ENCODE measurements at regions not wholly inside any gene's neighbourhood (a gene's known extent, or its start where the extent isn't known, plus 50 kb on each side); places are given as distances from the start of the nearest gene placed in this dataset.

- no peaks in the 10 kb centered on the region for H3K36me3 Mint-ChIP-seq
- no peak overlapping the region for H3K27ac Mint-ChIP-seq
- H3K27me3 Mint-ChIP-seq, result peaks cover 2% of the 10 kb centered on the region
- H3K9me3 Mint-ChIP-seq, result peaks cover 13% of the 10 kb centered on the region
- no peaks in the 10 kb centered on the region for H3K4me1 Mint-ChIP-seq
- no peak overlapping the region for H3K4me3 Mint-ChIP-seq
Observed at GRCh38 chr5:18990852-18991251, 997.1 kb downstream of the CDH18 start.

GRCh38 chr5:18992264-18992663, 995.7 kb downstream of the CDH18 start:
- H3K36me3 Mint-ChIP-seq, result no peaks in the 10 kb centered on the region
- H3K4me1 Mint-ChIP-seq, result no peaks in the 10 kb centered on the region
- H3K27me3 Mint-ChIP-seq, result peaks cover 2% of the 10 kb centered on the region
- H3K4me3 Mint-ChIP-seq, result no peak overlapping the region
- H3K27ac Mint-ChIP-seq, result no peak overlapping the region
- peaks cover 9% of the 10 kb centered on the region for H3K9me3 Mint-ChIP-seq

GRCh38 chr5:18999478-18999877, 988.5 kb downstream of the CDH18 start:
- no peaks in the 10 kb centered on the region for H3K27me3 Mint-ChIP-seq
- no peaks in the 10 kb centered on the region for H3K4me1 Mint-ChIP-seq
- H3K36me3 Mint-ChIP-seq, result no peaks in the 10 kb centered on the region
- H3K9me3 Mint-ChIP-seq, result no peaks in the 10 kb centered on the region
- H3K4me3 Mint-ChIP-seq, result no peak overlapping the region
- H3K27ac Mint-ChIP-seq, result no peak overlapping the region

DNA sequence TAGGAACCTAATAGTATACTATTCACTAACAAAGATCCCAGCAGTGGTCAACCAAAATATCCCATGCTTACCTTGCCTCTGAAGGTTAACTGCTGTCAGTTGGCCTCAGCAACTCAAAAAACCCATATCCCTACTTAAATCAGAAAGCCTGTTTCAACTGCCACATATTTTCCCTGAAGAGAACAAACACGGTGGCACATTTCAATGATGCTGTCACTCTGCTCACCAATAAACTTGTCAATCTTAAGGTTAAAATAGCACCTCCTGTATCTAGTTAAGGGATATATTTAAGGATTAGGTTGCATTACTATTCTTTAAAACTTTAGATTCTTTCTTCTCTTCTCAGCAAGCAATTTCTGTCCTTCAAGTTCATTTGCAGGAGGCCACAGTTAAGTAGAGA, 986.9 kb downstream of the CDH18 start:
- Mint-ChIP-seq H3K4me1 (no peaks in the 10 kb centered on the region), H3K27me3 (no peaks in the 10 kb centered on the region), H3K4me3 (no peak overlapping the region), H3K9me3 (peaks cover 6% of the 10 kb centered on the region), H3K27ac (no peak overlapping the region), H3K36me3 (no peaks in the 10 kb centered on the region)

- no peak overlapping the region for H3K27ac Mint-ChIP-seq
- H3K4me1 Mint-ChIP-seq, result no peaks in the 10 kb centered on the region
- peaks cover 6% of the 10 kb centered on the region for H3K9me3 Mint-ChIP-seq
- no peaks in the 10 kb centered on the region for H3K36me3 Mint-ChIP-seq
- no peak overlapping the region for H3K4me3 Mint-ChIP-seq
- H3K27me3 Mint-ChIP-seq, result no peaks in the 10 kb centered on the region
Observed at GRCh38 chr5:19001539-19001938, 986.5 kb downstream of the CDH18 start.

- no peaks in the 10 kb centered on the region for H3K36me3 Mint-ChIP-seq
- H3K4me3 Mint-ChIP-seq, result no peak overlapping the region
- peaks cover 6% of the 10 kb centered on the region for H3K9me3 Mint-ChIP-seq
- no peak overlapping the region for H3K27ac Mint-ChIP-seq
- H3K27me3 Mint-ChIP-seq, result no peaks in the 10 kb centered on the region
- H3K4me1 Mint-ChIP-seq, result no peaks in the 10 kb centered on the region
Observed at GRCh38 chr5:19002111-19002510, 985.9 kb downstream of the CDH18 start.

DNA sequence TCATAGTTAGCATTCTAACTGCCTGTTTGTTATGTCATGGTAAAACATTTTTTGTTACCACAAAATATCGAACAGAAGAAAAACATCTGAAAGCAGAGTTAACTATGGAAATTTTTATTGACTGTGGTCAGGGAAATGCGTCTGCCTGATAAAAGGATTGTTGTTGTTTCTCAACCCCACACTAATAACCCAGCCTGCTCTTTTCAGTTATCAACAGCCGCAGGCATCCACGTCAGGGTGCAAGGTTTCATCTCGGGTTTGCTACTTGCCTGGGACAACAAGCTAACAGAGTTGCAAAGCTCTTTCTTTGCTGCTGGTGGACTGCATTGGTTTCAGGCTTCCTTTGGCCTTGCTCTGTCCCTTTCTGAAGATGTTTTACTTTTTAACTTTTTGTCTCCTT, 969.2 kb downstream of the CDH18 start:
- Mint-ChIP-seq H3K9me3 (no peaks in the 10 kb centered on the region), H3K36me3 (no peaks in the 10 kb centered on the region), H3K27ac (no peak overlapping the region), H3K4me1 (no peaks in the 10 kb centered on the region), H3K27me3 (no peaks in the 10 kb centered on the region), H3K4me3 (no peak overlapping the region)

DNA sequence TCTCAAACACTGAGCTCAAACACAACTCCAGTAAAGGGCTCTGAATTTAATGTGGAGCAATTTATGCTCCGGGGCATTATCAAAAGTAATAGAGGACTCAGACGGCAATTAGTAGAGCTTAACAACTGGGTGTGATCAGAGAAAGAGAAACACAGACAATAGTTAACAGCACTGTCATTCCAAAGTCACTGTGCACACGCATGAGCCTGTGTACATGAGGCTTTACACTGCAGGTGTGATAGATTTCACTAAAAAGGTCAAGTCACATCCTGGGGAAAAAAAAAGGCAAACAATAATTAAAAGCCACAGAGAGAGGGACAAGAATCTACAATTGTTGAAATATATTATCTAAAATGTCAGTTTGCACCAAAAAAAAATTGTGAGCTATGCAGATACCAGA, 956.5 kb downstream of the CDH18 start:
- H3K4me1 Mint-ChIP-seq, result no peaks in the 10 kb centered on the region
- no peaks in the 10 kb centered on the region for H3K9me3 Mint-ChIP-seq
- H3K4me3 Mint-ChIP-seq, result no peak overlapping the region
- no peak overlapping the region for H3K27ac Mint-ChIP-seq
- no peaks in the 10 kb centered on the region for H3K36me3 Mint-ChIP-seq
- H3K27me3 Mint-ChIP-seq, result no peaks in the 10 kb centered on the region

- Mint-ChIP-seq H3K4me1 (no peaks in the 10 kb centered on the region), H3K9me3 (peaks cover 8% of the 10 kb centered on the region), H3K36me3 (no peaks in the 10 kb centered on the region), H3K27me3 (no peaks in the 10 kb centered on the region), H3K27ac (no peak overlapping the region), H3K4me3 (no peak overlapping the region)
Observed at GRCh38 chr5:19035816-19036215, 952.2 kb downstream of the CDH18 start.

DNA sequence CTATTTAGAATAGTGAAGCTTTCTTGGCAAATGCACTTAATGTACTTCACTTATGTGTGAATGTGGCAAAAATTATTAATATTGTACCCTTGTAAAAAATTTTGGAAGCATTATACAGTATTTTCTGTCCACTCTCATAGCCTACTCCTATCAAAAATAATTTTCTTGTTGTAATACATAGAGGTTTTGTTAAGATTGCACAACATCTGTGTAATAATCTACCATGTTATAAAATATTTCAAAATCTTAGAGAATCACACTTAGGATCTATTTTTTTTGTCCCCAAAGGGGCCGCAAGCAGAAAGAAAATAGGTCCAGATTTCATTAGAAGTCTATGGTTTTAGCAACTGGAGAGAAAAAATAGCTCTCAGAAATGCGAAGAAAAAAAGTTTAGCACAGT, 945.9 kb downstream of the CDH18 start:
- no peaks in the 10 kb centered on the region for H3K36me3 Mint-ChIP-seq
- H3K4me1 Mint-ChIP-seq, result no peaks in the 10 kb centered on the region
- no peaks in the 10 kb centered on the region for H3K27me3 Mint-ChIP-seq
- no peak overlapping the region for H3K27ac Mint-ChIP-seq
- no peak overlapping the region for H3K4me3 Mint-ChIP-seq
- peaks cover 4% of the 10 kb centered on the region for H3K9me3 Mint-ChIP-seq

GRCh38 chr5:19044311-19044710, 943.7 kb downstream of the CDH18 start:
- Mint-ChIP-seq H3K9me3 (no peaks in the 10 kb centered on the region), H3K27me3 (no peaks in the 10 kb centered on the region), H3K36me3 (no peaks in the 10 kb centered on the region), H3K4me1 (no peaks in the 10 kb centered on the region), H3K4me3 (no peak overlapping the region), H3K27ac (no peak overlapping the region)

DNA sequence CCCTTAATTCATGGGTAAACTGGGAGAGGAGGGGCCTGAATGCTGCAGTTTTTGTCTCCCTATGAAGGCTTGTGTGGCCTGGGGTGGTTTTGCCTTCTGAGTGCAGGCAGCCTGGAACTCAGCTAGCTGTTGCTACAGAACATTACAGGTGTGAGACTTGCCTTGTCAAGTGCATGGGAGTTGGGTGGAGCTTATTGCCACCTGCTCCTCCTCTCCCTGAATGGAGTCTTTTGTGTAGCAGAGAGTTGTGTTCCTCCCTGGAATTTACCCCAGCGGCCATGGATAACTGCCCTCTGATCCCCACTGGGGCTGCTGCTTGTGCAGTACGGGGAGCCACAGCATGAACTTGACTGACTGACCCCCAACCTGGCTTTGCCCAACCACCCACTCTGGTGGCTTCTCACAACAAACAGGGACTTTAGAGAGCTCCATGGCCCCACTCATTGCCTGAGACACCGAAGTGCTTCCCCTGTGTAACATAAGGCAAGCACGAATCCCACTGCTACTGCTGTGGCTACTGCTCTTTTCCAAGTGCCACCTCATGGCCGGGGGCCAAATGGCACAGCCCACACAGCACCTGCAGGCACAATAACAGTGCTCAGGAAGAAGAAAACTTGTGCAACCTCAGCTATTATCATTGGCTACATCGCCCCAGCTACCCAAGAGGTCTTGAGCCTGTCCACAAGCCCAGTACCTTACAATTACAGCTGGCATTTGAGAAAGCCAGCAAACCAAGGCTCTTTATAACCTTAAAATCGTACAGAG, 942.9 kb downstream of the CDH18 start:
- no peak overlapping the region for H3K27ac Mint-ChIP-seq
- no peaks in the 10 kb centered on the region for H3K36me3 Mint-ChIP-seq
- no peak overlapping the region for H3K4me3 Mint-ChIP-seq
- no peaks in the 10 kb centered on the region for H3K27me3 Mint-ChIP-seq
- H3K9me3 Mint-ChIP-seq, result no peaks in the 10 kb centered on the region
- no peaks in the 10 kb centered on the region for H3K4me1 Mint-ChIP-seq

GRCh38 chr5:19047277-19047676, 940.7 kb downstream of the CDH18 start:
- Mint-ChIP-seq H3K4me3 (no peak overlapping the region), H3K27ac (no peak overlapping the region)

DNA sequence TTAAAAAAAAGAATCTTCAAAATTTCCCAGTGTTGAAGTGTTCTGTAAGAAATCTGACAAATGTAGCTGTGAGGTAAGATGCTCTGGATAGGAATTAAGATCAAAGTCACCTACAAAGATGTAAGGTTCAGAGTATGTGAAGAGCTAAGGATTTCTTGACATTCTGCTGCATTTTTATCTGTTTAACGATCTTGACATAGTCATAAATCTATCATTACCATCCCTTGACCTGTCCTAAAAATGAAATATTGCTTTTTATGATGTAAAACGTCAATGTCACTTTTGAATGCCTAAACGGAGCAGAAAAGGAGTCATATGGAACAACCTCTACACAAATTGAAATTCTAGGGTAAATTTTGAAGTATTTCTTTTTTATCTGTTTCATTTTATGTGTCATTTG, 939.3 kb downstream of the CDH18 start:
- Mint-ChIP-seq H3K4me1 (no peaks in the 10 kb centered on the region), H3K9me3 (no peaks in the 10 kb centered on the region), H3K27me3 (no peaks in the 10 kb centered on the region), H3K4me3 (no peak overlapping the region), H3K36me3 (no peaks in the 10 kb centered on the region), H3K27ac (no peak overlapping the region)

More at GRCh38 chr5:19047277-19047676, 940.7 kb downstream of the CDH18 start:
- Mint-ChIP-seq H3K4me1 (no peaks in the 10 kb centered on the region), H3K36me3 (no peaks in the 10 kb centered on the region), H3K9me3 (no peaks in the 10 kb centered on the region), H3K27me3 (no peaks in the 10 kb centered on the region)

GRCh38 chr5:19058216-19058615, 929.8 kb downstream of the CDH18 start:
- H3K27me3 Mint-ChIP-seq, result no peaks in the 10 kb centered on the region
- no peaks in the 10 kb centered on the region for H3K36me3 Mint-ChIP-seq
- no peak overlapping the region for H3K27ac Mint-ChIP-seq
- no peaks in the 10 kb centered on the region for H3K4me1 Mint-ChIP-seq
- H3K9me3 Mint-ChIP-seq, result no peaks in the 10 kb centered on the region
- no peak overlapping the region for H3K4me3 Mint-ChIP-seq

DNA sequence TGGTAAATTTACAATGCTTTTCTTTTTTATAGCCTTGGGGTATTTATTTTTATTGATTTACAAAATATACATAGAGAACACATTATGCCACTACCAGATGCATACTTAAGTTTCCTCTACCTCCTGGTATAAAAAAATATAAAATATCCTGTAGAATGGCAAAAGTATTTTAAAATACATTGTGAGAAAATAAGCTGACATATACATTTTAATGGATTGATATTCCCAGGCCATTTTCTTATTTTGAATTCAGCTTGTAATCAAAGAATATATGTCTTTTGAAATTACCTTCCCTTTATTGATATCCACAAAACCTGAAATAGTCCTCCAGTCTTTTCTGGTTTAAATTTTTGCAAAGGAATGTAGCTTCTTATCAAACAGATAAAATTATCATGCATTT, 923.9 kb downstream of the CDH18 start:
- Mint-ChIP-seq H3K4me3 (no peak overlapping the region), H3K36me3 (no peaks in the 10 kb centered on the region), H3K4me1 (no peaks in the 10 kb centered on the region), H3K27me3 (no peaks in the 10 kb centered on the region), H3K27ac (no peak overlapping the region), H3K9me3 (no peaks in the 10 kb centered on the region)

- Mint-ChIP-seq H3K36me3 (no peaks in the 10 kb centered on the region), H3K4me3 (no peak overlapping the region), H3K9me3 (no peaks in the 10 kb centered on the region)
Observed at GRCh38 chr5:19067741-19068140, 920.3 kb downstream of the CDH18 start.

More at GRCh38 chr5:19067741-19068140, 920.3 kb downstream of the CDH18 start:
- H3K4me1 Mint-ChIP-seq, result no peaks in the 10 kb centered on the region
- no peak overlapping the region for H3K27ac Mint-ChIP-seq
- no peaks in the 10 kb centered on the region for H3K27me3 Mint-ChIP-seq
